T-helper 1 cell (primary cell): ENCODE measurements at regions not wholly inside any gene's neighbourhood (a gene's known extent, or its start where the extent isn't known, plus 50 kb on each side); places are given as distances from the start of the nearest gene placed in this dataset.
"Not testable (repeated sequence)": the region's sequence is repeated elsewhere in the genome, so short reads cannot be mapped to it uniquely, and the experiment has no call there.

Experiments used
- DNase-seq, 5 donors: peaks; one replicate each; pipeline ENCODE4 v3.0.0-alpha.2; 2012 to 2020

GRCh38 chr13:38147050-38147449 is 202.6 kb upstream of the UFM1 start:
- no peak for DNase-seq

GRCh38 chr13:38141792-38142191 is 207.9 kb upstream of the UFM1 start:
- DNase-seq = no peak

GRCh38 chr13:38135592-38135991 is 214.1 kb upstream of the UFM1 start:
- no peak for DNase-seq

GRCh38 chr13:38121267-38121666 is 228.4 kb upstream of the UFM1 start:
- DNase-seq = no peak

GRCh38 chr13:38103851-38104250 is 234.3 kb upstream of the TRPC4 start:
- no peak for DNase-seq

- no peak for DNase-seq
Measured at GRCh38 chr13:38099751-38100150, 230.2 kb upstream of the TRPC4 start.

GRCh38 chr13:38093425-38093824 is 223.9 kb upstream of the TRPC4 start:
- no peak for DNase-seq

- no peak for DNase-seq
Measured at GRCh38 chr13:38090913-38091312, 221.3 kb upstream of the TRPC4 start.

GRCh38 chr13:38086721-38087120 is 217.1 kb upstream of the TRPC4 start:
- no peak for DNase-seq

- no peak for DNase-seq
Measured at GRCh38 chr13:38086013-38086412, 216.4 kb upstream of the TRPC4 start.

- DNase-seq = no peak
Measured at GRCh38 chr13:38073931-38074330, 204.4 kb upstream of the TRPC4 start.

- DNase-seq = no peak
Measured at GRCh38 chr13:38072696-38073095, 203.1 kb upstream of the TRPC4 start.

GRCh38 chr13:38071340-38071739 is 201.8 kb upstream of the TRPC4 start:
- not testable (repeated sequence) for DNase-seq

GRCh38 chr13:38053896-38054295 is 184.3 kb upstream of the TRPC4 start:
- no peak for DNase-seq

GRCh38 chr13:38046049-38046376 is 176.4 kb upstream of the TRPC4 start:
- DNase-seq = no peak

- DNase-seq = no peak
Measured at GRCh38 chr13:38045278-38046048, 175.9 kb upstream of the TRPC4 start.

- no peak for DNase-seq
Measured at GRCh38 chr13:38044067-38044466, 174.5 kb upstream of the TRPC4 start.

- DNase-seq = no peak
Measured at GRCh38 chr13:38042771-38043170, 173.2 kb upstream of the TRPC4 start.

- DNase-seq = no peak
Measured at GRCh38 chr13:38024431-38024830, 154.9 kb upstream of the TRPC4 start.

- DNase-seq = no peak
Measured at GRCh38 chr13:38017320-38017719, 147.7 kb upstream of the TRPC4 start.

- no peak for DNase-seq
Measured at GRCh38 chr13:38013676-38014075, 144.1 kb upstream of the TRPC4 start.

GRCh38 chr13:38012096-38012495 is 142.5 kb upstream of the TRPC4 start:
- DNase-seq = no peak

- no peak for DNase-seq
Measured at GRCh38 chr13:38008636-38009035, 139.1 kb upstream of the TRPC4 start.

GRCh38 chr13:38002606-38003005 is 133.0 kb upstream of the TRPC4 start:
- DNase-seq = no peak

GRCh38 chr13:37997641-37998040 is 128.1 kb upstream of the TRPC4 start:
- DNase-seq = no peak
